Nucleus accumbens (tissue), 56 donors: ENCODE measurements at regions not wholly inside any gene's neighbourhood (a gene's known extent, or its start where the extent isn't known, plus 50 kb on each side); places are given as distances from the start of the nearest gene placed in this dataset.
"Not testable (repeated sequence)": the region's sequence is repeated elsewhere in the genome, so short reads cannot be mapped to it uniquely, and the experiment has no call there.

Source experiments
- DNase-seq, 56 donors: peaks; one replicate each; lab custom pipeline; 2025; lab: John Stamatoyannopoulos, UW

DNA sequence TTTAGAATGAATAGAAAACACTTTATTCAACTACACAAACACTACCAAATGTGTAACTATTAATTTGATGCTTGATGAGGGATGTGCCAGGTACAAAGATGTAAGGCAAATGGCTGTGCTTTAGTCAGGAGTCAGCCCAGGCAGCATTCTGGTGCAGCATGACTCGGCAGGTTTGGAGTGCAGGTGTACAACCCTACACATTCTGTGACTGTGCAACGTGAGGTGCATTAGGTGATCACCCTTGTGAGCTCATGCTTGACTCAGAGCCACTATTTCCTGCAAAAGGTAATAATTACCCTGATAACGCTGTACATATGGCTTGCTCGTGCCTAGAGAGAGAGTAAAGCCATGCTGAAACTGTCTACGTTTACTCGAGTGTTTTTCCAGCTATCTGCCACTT is 288.7 kb upstream of the DSEL start:
- no peak for DNase-seq

DNA sequence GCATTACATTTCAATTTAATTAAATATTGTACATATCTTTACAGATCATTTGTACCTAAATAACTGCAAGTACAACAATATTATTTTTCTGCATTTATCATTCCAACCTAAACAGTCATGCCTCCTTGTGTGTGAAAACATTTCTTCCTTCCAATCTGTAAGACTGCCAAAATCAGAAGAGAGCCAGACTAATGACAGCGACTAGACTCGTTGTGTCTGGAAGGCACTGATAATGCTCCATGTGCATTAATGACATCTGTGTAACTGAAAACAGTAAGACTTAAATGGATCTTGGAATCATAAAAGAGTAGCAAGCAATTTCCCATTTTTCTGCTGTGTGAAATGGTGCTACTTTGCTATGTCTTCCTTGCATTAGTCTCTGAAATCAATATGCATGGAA is 278.0 kb upstream of the DSEL start:
- DNase-seq = no peak

DNA sequence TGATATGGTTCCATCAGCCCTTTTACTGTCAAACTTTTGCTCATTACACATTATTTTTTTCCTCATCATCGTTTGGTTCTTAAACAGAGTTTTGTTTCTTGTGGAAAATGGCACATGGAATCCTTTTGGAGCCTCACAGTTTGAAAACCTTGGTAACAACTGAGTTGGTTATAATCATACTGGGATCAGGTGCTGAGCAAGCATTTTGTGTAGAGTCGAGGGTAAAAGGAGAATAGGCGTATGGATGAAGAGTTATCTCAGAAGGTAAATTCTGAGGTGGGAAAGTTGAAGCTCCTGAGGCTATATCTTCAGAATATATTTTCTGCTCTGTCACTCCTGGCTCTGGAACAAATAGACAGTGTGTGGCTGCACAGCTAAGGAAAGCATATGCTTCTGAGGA is 274.0 kb upstream of the DSEL start:
- DNase-seq = no peak

DNA sequence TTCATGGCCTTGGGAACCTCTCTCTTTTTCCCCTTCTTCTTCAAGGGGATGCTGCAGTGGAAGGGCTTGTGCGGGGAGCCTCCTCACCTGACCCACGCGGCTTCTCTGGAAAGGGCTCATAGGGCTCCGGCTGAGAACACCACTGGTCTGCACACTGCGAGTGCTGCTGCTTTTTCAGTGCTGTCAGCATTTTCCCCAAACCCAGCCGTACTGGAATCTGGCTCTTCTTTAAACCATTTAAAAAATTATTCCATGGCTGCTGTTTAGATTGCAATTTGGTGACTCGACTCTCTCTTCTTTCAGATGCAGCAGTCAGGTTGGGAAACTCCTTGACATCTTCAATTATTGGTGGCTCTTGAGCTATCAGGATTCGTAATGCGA is 272.6 kb upstream of the DSEL start:
- no peak for DNase-seq

DNA sequence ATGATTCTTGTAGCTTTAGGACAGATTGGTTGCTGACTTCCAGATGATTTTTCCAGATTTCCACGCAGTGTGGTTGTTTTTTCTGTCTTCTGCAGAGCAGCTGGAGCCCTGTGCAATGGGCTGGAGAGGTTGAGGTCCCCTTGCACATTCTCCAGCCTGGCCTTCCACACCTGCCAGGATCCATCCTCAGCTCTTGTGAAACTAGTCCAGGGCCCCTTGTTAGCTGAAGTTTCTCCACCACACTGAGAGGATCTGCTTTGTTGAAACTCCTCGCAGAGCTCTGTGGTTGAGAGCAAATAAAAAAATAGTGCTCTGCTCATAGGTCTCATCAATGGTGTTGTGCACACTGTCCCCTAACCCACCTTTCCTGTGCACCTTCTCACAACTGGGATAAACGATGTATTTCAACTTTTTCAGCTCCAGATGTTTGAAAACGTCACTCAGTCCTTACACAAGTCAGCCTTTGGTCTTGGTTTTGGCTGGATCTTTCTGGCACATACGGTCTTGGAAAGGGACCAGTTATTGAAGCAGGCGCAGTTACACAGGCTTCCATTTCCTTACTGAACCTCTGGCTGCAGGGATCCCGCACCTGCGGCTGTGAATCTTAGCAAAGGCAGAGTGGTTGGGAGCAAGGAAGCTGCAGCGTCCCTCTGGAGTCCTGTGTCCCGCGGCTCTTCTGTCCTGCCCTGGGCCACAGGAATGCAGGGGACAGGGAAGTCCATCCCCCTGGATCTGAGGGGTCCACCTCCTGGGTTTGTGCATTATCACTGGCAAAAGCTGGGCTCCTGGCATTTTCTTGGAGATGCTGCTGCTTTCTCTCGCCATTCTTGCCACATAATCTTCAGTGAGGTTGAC is 272.0 kb upstream of the DSEL start:
- no peak for DNase-seq

DNA sequence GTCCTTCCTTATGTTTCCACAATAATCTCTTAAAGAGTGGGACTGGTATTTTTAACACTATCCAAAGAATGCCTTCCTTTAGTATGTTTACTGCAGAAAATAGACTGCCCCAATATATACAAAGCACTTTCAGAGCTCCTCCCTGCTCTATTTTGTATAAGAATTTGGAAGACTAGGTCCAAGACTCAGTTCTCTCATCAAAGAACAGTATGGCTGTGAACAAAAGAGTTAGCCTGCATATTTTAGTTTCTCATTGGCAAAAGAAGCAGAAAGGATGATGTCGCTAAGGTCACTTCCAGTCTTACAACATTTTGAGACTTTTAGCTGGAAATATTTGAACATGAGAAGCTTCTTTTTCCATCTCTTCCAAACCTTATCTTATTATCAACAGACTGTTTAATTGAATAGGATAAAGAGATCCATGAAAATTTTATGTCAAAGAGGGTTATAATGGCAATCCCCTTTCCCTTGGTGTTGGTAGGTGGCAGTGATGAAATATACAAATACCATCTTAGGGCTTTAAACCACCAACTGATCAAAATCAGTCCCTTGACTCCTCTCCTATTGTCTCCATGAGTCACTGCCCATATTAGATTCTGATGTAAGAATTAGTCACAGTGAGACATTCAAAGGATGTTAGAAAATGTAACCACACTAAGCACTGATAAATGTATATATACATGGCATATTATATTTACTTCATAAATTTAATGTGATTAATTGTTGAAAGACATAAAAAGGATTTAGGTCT is 266.9 kb upstream of the DSEL start:
- no peak for DNase-seq

DNA sequence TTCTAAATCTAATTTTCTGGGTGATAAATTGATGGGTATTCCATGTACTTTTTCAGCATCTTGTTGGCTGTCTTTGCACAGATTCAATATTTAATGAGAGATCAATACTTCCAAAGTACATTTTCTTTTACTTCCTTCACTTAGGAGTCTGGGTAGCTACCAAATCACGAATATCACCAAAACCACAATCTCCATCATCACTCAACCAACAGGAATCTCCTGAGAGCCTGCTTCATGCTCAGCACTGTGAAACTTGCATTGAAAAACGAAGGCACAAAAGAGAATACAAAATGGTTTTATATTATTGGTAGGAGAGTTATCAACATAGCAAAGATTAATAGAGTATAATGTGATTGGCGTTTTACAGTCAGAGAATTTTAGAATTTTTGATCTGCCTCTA is 261.5 kb upstream of the DSEL start:
- DNase-seq = no peak

DNA sequence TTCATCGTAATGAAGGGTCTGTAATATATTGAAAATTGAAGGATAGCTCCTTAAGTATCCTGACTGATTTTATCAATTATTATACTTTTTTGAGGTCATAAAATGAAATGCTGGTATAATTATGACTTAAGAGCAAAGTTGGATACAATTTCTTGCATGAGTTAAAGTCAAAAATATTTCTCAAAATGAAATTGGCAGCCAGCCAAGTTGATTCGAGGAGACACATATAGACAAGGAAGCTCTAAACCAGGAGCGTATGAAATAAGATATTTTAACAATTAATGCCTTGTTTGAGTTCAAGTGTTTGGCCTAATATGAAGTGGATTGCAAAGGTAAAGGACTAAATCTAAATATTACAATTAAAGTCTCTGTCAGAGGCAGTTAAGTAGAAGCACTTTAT is 260.4 kb upstream of the DSEL start:
- no peak for DNase-seq

DNA sequence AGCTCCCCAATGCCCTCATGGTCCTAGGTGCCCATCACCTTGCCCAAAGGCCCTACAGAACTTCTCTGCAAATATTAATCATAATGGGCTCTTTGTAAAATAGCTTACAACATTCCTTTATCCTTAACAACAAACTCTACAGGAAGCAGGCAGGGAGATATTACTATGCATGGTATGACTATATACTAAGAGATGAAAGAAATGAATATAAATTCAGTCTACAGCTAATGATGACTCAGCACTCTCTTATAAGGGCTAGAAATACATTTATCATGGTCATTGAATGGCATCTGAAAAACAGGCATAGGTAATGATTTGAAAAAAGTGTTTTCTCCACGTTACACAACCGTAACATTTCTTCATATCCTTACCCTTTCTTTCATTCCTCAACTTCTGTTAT is 254.8 kb upstream of the DSEL start:
- DNase-seq = no peak

DNA sequence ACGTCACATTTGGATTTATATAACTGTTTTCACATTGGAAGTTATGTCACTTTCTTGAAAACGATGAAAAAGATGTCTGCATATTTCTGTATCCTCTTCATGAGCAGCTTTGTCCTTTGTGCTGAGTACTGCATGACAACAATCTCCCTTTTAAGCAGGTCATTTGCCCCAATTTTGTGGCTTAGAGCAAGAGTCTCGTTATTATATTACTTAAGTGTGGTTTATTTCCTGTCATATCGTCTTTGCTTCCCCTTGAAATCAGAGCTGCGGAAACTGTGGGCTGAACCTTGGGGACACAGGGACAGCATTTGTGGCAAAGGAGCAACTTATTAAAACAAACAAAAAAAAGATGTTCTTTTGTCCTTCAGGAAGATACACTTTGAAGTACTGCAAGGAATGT is 254.0 kb upstream of the DSEL start:
- DNase-seq = no peak

DNA sequence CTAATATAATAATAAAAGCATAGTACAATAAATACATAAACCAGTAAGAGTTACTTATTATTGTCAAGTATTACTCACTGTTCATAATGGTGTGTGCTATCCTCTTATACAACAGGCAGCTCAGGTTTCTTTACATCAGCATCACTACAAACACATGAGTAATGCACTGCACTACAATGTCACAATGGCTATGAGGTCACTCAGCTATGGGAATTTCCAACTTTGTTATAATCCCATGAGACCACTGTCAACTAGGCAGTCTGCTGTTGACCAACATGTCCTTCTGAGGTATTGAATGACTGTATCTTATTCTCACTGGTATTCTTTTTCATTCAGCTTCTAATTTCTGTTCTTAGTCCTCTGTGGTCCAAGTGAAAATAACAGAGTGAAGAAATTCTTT is 250.4 kb upstream of the DSEL start:
- DNase-seq = no peak

DNA sequence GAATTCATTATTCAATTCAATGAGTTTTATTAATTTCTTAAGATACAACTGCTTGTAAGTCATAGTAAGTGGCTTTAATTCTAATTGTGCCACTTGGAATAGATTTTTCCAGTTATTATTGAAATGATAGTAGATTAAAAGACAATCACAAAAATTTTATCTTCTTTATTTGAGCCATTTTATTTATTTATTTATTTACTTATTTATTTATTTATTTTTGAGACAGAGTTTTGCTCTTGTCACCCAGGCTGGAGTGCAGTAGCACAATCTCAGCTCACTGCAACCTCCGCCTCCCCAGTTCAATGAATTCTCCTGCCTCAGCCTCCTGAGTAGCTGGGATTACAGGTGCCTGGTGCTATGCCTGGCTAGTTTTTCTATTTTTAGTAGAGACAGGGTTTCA is 235.7 kb upstream of the DSEL start:
- not testable (repeated sequence) for DNase-seq

DNA sequence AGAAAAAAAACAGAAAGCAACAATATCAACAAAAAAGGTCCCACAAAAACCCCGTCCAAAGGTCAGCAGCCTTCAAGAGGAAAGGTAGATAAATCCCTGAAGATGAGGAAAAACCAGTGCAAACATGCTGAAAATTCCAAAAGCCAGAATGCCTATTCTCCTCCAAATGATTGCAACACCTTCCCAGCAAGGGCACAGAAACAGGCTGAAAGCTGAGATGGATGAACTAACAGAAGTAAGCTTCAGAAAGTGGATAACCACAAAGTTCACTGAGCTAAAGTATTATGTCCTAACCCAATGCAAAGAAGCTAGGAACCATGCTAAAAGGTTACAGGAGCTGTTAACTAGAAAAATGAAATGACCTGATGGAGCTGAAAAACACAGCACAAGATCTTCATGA is 226.4 kb upstream of the DSEL start:
- DNase-seq = no peak

DNA sequence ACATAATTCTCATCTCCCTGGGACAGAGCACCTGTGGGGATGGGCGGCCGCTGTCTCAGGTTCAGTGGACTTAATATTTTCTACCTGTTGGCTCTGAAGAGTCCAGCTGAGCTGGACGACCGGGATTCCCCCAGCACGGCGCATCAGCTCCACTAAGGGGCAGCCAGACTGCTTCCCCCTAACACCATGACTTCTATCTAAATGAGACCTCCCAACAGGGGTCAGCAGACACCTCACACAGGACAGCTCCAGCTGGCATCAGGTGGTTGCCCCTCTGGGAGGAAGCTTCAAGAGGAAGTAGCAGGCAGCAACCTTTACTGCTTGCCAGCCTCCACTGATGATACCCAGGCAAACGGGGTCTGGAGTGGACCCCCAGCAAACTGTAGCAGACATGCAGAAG is 226.0 kb upstream of the DSEL start:
- DNase-seq = no peak

DNA sequence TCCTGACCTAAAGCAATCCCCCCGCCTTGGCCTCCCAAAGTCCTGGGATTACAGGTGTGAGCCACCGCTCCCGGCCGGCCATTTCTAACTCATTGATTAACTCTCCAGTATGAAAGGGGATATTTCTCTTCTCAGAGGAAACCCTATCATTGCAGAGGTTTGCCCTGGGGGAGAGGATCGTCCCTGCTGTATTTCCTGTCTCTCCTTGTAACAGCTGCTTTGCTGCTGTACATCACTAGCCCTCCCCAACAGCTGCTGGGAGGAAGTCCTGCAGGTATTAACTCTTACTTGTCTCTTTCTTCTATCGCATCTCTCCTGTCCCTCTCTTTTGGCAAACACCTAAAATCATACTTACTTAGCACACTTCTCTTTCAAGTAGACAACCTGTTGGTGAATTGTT is 219.0 kb upstream of the DSEL start:
- DNase-seq = no peak

DNA sequence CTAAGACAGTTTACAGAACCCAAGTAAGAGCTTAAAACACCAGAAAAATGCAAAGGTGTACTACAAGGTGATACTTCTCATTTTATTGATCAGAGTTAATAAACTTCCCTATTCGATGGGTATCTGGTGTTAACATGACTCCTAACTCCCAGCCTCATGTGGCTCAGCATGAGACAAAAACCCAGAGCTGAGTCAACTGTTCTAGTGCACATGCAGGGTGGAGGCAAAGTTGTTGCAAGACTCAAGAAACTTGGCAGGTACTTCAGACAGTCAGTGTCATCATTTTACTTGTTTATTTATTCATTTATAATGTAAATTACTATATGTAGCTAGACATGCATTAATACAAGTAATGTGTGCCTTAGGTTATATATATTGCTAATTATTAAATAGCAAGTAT is 216.6 kb upstream of the DSEL start:
- no peak for DNase-seq

DNA sequence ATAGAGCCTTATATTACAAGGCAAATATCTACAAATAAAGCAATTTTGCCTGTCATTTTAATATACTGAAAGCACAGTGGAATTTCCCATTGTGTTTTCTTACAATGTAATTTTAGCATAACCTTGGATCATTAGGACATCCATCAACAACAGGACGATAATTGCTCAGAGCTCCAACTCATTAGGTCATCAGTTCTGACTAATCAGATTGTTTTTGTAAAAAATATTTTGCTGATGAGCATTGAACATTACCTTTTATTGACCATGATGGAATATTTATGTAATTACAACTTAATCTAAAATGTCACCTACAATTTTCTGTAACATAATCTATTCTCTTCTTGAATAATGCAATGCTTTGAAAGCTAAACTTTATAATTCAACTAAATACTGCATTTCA is 215.3 kb upstream of the DSEL start:
- DNase-seq = no peak

DNA sequence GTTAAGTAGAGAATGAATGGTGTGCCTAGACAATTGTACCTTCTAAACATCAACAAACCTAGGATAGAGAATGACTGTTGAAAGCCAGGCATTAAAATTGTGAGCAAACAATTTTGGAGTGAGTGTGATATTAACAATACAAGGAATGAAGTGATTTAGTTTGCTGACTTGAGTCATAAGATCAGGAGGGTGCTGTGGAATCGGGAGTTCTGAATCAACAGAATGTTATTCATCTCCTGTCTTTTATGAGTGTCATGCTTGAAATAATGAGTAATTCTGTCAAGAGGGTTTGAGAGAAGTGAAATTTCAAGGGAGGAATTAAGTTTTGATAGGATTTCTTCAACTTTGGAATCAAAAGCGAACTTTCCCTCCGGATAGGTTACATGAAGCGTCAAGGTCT is 214.4 kb upstream of the DSEL start:
- DNase-seq = no peak

DNA sequence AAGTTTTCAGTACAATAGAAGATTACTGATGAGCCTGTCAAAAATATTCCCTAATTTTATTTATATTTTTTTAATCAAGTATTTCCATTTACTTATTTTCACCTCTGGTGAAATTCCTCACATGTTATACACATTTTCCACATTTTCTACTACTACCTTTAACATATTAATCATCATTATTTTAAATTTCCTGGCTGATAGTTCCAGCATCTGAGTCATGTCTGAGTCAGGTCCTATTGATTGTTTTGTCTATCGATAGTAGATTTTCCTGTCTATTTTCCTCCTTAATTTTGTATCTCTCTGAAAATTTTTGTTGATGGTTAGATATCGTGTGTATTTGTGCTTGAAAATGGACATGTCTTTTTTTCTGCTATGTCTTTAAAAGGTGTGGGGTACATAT is 211.8 kb upstream of the DSEL start:
- no peak for DNase-seq

DNA sequence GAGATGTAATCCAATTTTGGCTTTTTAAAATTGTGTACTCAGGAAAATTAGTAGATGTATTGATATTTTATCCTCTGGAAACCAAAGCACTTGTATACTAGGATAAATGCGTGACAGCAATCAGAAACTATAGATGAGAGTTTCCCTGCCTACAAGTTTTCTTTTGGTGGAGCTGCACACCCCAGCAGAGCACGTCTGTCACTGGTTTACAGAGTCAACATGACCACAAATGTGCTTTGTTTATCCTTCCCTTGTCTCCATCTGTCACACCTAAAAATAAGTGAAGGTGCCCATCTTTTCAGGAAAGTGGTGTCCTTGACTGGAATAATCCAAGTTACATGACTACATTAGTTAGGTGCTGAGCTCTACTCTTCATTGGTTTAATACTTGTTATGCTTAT is 210.4 kb upstream of the DSEL start:
- no peak for DNase-seq

DNA sequence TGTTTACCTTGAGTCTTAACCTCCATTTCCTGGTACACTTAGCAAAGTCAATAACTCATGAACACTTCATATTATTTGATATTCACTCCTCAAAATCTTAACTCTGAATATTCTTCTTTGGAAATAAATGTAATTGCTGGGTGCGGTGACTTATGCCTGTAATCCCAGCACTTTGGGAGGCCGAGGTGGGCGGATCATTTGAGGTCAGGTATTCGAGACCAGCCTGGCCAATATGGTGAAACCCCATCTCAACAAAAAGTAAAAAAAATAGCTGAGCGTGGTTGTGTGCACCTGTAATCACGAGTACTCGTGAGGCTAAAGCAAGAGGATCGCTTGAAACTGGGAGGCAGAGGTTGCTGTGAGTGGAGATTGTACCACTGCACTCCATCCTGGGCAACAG is 201.3 kb upstream of the DSEL start:
- no peak for DNase-seq

DNA sequence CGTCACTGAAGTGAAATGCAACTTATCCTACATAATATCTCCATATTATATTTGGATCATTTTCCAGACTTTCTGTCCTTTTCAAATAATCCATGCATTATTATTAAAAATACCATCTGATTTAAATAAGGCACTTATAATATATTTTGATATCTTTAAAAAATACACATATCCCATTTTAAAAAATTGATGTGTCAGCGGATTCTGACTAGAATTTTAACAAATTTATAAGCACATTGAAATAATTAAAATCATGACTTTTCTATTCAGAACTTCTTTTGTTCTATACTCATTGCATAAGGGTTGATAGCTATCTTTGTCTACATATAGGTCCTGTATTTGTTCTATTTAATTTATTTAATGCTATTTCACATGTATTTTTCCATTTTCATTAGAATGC is 199.0 kb upstream of the DSEL start:
- DNase-seq = no peak
